ENCODE measurements at regions not wholly inside any gene's neighbourhood (a gene's known extent, or its start where the extent isn't known, plus 50 kb on each side); places are given as distances from the start of the nearest gene placed in this dataset.

DNA sequence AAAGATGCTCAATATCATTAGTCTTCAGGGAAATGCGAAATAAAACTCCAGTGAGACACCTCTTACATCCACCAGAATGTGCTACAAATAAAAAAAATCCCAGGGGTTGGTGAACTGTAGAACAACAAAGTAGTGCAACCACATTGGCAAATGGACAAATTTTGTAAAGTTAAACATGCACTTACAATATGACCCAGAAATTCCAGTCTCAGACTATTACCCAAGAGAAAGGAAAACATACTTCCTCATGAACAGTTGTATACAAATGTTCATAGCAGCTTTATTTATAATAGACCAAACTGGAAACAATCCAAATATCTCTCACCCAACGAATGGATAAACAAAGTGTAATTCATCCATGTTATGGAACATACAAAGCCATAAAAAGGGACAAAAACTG is 239.5 kb downstream of the ABCC12 start:
- TF ChIP-seq KDM4B (IDR thresholded peaks at IDR 0.05; ENCODE audit: borderline replicate concordance in 2 of 2, low read depth in 1 of 2) = no peak
- no peak for TF ChIP-seq MAZ (CRISPR knock-in tag; conservative IDR thresholded peaks at IDR 0.05 in 1 of 2, IDR thresholded peaks at IDR 0.05 in 1 of 2)
- TF ChIP-seq, protein P1, sequence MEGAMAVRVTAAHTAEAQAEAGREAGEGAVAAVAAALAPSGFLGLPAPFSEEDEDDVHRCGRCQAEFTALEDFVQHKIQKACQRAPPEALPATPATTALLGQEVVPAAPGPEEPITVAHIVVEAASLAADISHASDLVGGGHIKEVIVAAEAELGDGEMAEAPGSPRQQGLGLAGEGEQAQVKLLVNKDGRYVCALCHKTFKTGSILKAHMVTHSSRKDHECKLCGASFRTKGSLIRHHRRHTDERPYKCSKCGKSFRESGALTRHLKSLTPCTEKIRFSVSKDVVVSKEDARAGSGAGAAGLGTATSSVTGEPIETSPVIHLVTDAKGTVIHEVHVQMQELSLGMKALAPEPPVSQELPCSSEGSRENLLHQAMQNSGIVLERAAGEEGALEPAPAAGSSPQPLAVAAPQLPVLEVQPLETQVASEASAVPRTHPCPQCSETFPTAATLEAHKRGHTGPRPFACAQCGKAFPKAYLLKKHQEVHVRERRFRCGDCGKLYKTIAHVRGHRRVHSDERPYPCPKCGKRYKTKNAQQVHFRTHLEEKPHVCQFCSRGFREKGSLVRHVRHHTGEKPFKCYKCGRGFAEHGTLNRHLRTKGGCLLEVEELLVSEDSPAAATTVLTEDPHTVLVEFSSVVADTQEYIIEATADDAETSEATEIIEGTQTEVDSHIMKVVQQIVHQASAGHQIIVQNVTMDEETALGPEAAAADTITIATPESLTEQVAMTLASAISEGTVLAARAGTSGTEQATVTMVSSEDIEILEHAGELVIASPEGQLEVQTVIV (CRISPR knock-in tag; IDR thresholded peaks at IDR 0.05; ENCODE audit: borderline replicate concordance) = no peak
- TF ChIP-seq SETDB1 (IDR thresholded peaks at IDR 0.05; ENCODE audit: low read length) = no peak
- no peak for TF ChIP-seq GABPA (tag; conservative IDR thresholded peaks at IDR 0.05; ENCODE audit: low read depth)
- no peak for TF ChIP-seq YY1 (IDR thresholded peaks at IDR 0.05; ENCODE audit: borderline replicate concordance in 1 of 3, control insufficient read depth in 1 of 3, extremely low read depth in 1 of 3, insufficient read depth in 3 of 3, insufficient read length in 1 of 3, insufficient replicate concordance in 2 of 3, low read depth in 1 of 3, low read length in 2 of 3)
